Prostate gland (tissue), 2 donors: ENCODE measurements at regions not wholly inside any gene's neighbourhood (a gene's known extent, or its start where the extent isn't known, plus 50 kb on each side); places are given as distances from the start of the nearest gene placed in this dataset.

Source experiments
- POLR2A ChIP-seq: fragments of 450-650 bp; IDR thresholded peaks from one replicate; pipeline ENCODE4 v1.6.1; 2016; ENCODE audit warnings: antibody characterized with exemption, mild to moderate bottlenecking
- POLR2AphosphoS5 ChIP-seq: sonication (generic); formaldehyde crosslinking; IDR thresholded peaks from one replicate; pipeline ENCODE4 v1.6.1; 2017; ENCODE audit warnings: antibody characterized with exemption
- TF ChIP-seq, protein P1 (sequence below), 4 experiments: fragments of 200-600 bp in 2 of 4; fragments of 450-650 bp in 2 of 4; sonication (generic) in 2 of 4; IDR thresholded peaks; 1 replicate in 3 of 4; 2 replicates in 1 of 4; pipeline ENCODE4 v1.5.1; 2016 to 2019; ENCODE audit warnings: antibody characterized with exemption in 4 of 4, mild to moderate bottlenecking in 2 of 4, moderate library complexity in 2 of 4

- TF ChIP-seq, protein P1, sequence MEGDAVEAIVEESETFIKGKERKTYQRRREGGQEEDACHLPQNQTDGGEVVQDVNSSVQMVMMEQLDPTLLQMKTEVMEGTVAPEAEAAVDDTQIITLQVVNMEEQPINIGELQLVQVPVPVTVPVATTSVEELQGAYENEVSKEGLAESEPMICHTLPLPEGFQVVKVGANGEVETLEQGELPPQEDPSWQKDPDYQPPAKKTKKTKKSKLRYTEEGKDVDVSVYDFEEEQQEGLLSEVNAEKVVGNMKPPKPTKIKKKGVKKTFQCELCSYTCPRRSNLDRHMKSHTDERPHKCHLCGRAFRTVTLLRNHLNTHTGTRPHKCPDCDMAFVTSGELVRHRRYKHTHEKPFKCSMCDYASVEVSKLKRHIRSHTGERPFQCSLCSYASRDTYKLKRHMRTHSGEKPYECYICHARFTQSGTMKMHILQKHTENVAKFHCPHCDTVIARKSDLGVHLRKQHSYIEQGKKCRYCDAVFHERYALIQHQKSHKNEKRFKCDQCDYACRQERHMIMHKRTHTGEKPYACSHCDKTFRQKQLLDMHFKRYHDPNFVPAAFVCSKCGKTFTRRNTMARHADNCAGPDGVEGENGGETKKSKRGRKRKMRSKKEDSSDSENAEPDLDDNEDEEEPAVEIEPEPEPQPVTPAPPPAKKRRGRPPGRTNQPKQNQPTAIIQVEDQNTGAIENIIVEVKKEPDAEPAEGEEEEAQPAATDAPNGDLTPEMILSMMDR (IDR thresholded peaks at IDR 0.05) = no peak
- TF ChIP-seq POLR2A (no peak), POLR2AphosphoS5 (no peak)
Observed at GRCh38 chr7:91345449-91345848, 81.2 kb downstream of the FZD1 start.
